GM21619 (cell line): ENCODE measurements at regions not wholly inside any gene's neighbourhood (a gene's known extent, or its start where the extent isn't known, plus 50 kb on each side); places are given as distances from the start of the nearest gene placed in this dataset.

Experiments
- ATAC-seq: cut with Tn5 transposase; IDR thresholded peaks from one replicate; pipeline ENCODE4 v1.9.1; 2021; ENCODE audit not compliant: unreplicated experiment

- ATAC-seq, result no peak
Measured at GRCh38 chr3:70805061-70805889, 492.8 kb upstream of the MDFIC2 start.

GRCh38 chr3:70803891-70804290 is 491.5 kb upstream of the MDFIC2 start:
- no peak for ATAC-seq

DNA sequence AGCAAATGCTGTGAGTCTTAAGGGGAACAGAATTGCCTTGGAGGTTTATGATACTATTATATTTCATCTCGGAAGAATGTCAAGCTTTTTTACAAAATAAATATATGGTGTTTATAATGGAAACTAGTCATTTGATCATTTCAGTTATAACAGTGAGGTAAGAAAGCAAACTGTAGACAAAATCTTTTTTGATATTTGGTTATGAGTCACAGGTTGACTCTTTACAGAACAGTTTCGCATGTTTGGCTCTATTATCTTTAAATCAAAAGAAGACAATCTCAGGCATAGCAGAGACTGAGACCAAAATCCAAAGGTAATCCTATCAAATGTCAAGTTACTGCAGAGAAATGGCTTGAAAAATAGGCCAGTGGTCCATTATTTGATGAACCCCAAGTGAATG is 490.9 kb upstream of the MDFIC2 start:
- no peak for ATAC-seq

DNA sequence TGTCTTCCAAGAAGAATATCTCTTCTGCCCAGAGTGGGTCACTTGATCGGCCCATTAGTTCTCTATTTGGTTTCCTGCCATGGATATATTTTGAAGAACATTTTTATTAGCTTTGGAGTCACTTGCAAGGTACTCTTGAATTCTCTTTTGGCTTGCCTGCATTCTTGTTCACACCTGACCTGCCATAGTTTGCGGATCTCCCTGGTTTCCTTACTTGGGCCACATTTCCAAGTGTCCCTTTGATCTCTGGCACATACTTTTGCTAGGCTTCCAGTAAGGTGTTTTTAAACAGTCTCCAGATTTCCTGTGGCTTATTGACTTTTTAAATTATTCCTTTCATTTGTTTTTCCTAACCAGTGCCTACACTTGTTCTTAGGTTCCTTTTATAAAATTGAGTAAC is 488.5 kb upstream of the MDFIC2 start:
- ATAC-seq, result no peak

DNA sequence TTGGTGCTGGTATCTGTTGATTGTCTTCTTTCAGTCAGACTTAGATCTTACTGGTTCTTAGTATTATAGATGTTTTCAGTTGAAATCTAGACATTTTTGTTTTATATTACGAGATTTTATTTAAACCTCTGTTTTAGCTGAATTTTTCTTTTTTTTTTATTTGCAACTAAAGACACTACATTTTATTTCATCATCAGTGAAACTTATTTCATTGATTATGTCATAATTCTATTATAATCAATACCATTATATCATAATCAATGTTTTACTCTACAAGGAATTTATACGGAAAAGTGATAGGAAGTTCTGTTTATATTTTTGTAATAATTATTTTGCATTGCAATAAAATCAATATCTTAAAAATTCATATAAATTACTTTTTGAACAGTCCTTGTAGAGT is 477.4 kb upstream of the MDFIC2 start:
- ATAC-seq, result no peak

- no peak for ATAC-seq
Measured at GRCh38 chr3:70780790-70781189, 468.4 kb upstream of the MDFIC2 start.

DNA sequence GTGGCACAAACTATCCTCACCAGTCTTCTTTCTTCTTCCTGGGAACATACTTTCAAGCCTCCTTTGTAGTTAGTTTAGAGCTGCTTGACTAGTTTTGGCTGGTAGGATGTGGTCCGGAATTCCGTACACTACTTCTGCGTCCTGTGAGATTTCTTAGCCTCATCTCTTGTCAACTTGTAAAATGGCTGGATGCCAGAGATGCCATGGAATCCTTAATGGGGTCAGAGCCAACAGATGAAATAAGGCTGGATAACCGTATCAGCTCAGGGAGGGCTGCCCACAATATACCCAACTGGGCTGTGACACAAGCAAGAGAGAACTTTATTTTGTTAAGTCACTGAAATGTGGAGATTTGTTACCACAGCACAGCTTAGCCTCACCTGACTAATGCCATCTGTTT is 466.9 kb upstream of the MDFIC2 start:
- ATAC-seq, result no peak

DNA sequence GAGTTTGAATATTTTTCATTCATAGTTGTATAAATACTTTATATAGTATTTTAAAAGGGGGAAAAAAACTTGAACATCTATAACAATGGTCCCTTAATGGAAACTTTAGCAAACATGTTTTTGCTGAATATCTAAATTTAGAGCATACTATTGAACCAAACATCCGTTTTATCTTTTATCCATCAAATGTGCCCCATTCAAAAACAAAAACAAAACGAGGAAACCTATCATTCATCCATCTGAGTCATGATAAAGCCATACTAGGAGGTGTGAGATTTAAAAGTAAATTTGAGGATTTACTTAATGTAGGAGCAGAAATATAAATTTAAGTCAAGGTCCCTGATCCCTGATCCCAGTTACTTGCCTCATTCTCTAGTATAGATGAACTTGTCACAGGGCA is 463.6 kb upstream of the MDFIC2 start:
- no peak for ATAC-seq

GRCh38 chr3:70775257-70775656 is 462.8 kb upstream of the MDFIC2 start:
- no peak for ATAC-seq

- ATAC-seq, result no peak
Measured at GRCh38 chr3:70774641-70775040, 462.2 kb upstream of the MDFIC2 start.

GRCh38 chr3:70771426-70772147 is 459.1 kb upstream of the MDFIC2 start:
- ATAC-seq, result no peak

GRCh38 chr3:70770650-70771049 is 458.2 kb upstream of the MDFIC2 start:
- no peak for ATAC-seq

GRCh38 chr3:70766301-70766700 is 453.9 kb upstream of the MDFIC2 start:
- ATAC-seq, result no peak

GRCh38 chr3:70763894-70764293 is 451.5 kb upstream of the MDFIC2 start:
- ATAC-seq, result no peak

- ATAC-seq, result no peak
Measured at GRCh38 chr3:70757658-70758057, 445.2 kb upstream of the MDFIC2 start.

GRCh38 chr3:70755526-70755925 is 443.1 kb upstream of the MDFIC2 start:
- ATAC-seq, result no peak

DNA sequence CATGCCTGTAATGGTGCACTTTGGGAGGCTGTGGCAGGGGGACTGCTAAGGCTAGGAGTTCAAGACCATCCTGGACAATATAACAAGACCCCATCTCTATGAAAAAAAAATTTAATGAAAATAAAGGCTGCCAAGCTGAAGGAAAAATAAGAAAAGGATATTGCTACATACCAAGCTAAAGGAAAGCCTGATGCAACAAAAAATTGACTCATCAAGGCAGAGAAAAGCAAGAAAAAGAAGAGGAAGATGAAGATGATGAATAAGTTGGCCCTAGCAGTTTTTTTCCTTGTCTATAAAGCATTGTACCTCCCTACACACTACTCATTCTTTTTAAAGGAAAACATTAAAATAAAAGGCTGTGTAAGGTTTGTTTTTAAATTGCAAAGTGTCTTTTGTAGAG is 441.9 kb upstream of the MDFIC2 start:
- ATAC-seq, result no peak

GRCh38 chr3:70753572-70753971 is 441.1 kb upstream of the MDFIC2 start:
- no peak for ATAC-seq

DNA sequence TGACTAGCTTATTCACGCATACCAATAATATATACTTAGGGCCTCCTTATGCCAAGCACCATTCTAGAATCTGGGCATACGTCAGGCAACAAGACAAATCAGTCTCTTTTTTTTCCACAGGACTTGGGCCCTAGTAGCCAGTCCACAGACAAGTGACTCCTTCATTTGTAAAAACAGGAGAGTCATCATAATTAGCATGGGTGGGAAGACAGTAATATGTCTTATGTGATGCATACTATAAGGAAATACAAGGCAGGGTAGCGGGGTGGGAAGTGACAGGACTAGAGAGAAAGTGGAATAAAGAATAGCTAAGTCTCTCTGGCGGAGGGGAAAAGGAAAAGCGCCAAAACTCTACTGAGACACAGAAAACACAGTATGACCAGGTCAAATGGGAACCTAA is 439.6 kb upstream of the MDFIC2 start:
- no peak for ATAC-seq

DNA sequence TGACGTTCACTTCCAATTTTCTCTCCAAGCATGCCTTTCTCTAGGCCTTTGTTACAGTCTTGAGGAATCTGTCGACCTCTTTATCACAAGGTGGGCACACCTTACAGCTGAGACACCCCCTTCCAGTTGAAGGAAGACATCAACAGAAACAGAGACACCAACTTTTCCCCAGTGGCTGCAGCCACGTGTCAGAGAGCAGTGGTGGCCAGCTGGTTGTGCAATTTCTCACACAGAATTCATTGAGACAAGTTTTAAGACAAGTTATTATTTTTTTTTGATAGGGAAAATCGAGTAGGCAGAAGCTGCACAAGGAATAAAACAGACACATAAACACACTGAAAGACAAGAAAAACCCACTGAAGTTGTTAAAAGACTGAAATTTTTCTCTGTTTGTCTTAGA is 436.7 kb upstream of the MDFIC2 start:
- no peak for ATAC-seq

DNA sequence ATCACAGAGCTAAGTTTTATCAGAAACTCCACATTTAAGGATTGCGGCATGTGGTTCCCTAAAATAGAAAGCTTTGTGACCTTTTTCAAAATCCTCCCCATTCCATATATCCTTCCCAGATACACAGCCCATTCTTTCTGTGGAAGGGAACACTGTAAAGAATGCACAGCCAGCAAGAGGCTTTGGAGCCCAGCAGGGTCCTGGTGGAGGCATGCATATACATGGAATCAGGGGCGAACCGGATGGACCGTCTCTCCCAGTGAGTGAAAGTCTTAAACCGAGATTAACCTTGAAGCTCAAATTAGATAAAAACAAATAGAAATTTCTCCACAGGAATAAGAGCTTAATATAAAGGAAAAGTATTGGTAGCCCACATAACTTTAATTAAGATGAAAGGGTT is 436.2 kb upstream of the MDFIC2 start:
- no peak for ATAC-seq

- ATAC-seq, result no peak
Measured at GRCh38 chr3:70747847-70748246, 435.4 kb upstream of the MDFIC2 start.

DNA sequence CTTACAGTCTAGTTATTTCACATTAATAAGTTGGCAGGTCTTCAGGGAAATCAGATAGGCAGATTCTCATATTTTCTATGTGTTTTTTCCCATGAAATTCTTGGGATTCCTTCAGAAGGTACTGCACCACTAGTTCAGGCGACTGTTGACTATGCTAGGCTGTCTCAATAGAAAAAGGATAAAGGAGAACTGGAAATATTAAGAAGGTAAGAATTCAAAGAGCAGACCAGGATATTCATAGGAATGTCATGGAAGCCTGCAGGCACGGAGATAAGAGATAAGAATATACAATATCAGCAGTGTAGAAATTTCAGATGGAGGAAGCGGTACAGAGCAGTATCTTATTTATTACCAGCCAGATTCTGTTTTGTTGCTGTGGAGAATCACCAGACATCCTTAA is 432.1 kb upstream of the MDFIC2 start:
- ATAC-seq, result no peak
